Left lobe of liver (tissue), 2 donors: ENCODE measurements at regions not wholly inside any gene's neighbourhood (a gene's known extent, or its start where the extent isn't known, plus 50 kb on each side); places are given as distances from the start of the nearest gene placed in this dataset.
"Not testable (repeated sequence)": the region's sequence is repeated elsewhere in the genome, so short reads cannot be mapped to it uniquely, and the experiment has no call there.

Experiments
- ATAC-seq: fragments of 200-7000 bp; cut with Tn5 transposase; one replicate; pipeline ENCODE4 v1.9.1; 2020; ENCODE audit warnings: mild to moderate bottlenecking, moderate library complexity
- DNase-seq: peaks from one replicate; pipeline ENCODE4 v3.0.0-alpha.2; 2020; ENCODE audit warnings: low spot score
- donor health status: DM: no; HTN: no; CAD: no; lungs with moderate emphysema.
- donor health status: DM: no; HTN: yes; CAD: no.

DNA sequence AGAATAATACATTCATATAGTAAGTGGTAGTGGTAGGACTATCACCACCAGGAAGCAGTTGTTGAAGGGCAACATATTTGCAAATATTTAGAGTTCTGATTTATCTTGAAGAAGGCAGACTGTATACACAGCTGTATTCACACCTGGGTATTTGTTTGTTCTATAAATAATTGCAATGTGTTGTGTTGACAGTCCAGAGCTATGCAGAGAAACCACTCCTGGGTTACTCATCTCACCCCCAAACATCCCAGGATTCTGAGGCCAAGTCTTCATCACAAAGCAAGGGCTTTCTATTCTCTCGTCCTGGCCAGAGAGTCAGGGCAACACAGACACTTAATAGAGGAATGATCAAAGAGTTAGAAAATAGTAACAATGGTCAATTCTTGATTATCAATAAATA, 102.1 kb upstream of the FAT3 start:
- ATAC-seq, result no peak

DNA sequence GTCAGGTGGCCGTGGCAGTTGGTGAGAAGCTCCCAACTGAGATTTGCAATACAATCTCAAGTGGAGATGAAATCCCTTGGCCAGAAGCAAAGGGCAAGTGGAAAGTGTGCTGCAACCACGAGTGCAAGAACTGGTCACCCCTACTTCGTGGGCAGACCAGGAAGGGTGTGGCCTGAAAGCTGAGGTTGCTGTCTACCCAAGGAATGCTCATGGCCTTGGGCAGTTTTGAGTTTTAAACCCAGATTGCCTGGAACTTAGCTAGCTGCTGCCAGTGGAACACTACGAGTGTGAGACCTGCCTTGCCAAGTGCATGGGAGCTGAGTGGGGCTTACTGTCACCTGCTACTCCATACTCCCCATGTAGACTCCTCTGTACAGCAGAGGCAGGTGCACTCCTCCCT, 113.3 kb upstream of the FAT3 start:
- ATAC-seq (no peak), DNase-seq (no peak)

More for the DNA sequence above, 102.1 kb upstream of the FAT3 start:
- no peak for DNase-seq

- no peak for ATAC-seq
Observed at GRCh38 chr11:92109466-92109865, 115.2 kb upstream of the FAT3 start.

GRCh38 chr11:92107331-92107730, 117.3 kb upstream of the FAT3 start:
- ATAC-seq, result no peak

More at GRCh38 chr11:92109466-92109865, 115.2 kb upstream of the FAT3 start:
- DNase-seq, result no peak

GRCh38 chr11:92104349-92104748, 120.3 kb upstream of the FAT3 start:
- DNase-seq, result no peak
- ATAC-seq, result no peak

More at GRCh38 chr11:92107331-92107730, 117.3 kb upstream of the FAT3 start:
- no peak for DNase-seq

DNA sequence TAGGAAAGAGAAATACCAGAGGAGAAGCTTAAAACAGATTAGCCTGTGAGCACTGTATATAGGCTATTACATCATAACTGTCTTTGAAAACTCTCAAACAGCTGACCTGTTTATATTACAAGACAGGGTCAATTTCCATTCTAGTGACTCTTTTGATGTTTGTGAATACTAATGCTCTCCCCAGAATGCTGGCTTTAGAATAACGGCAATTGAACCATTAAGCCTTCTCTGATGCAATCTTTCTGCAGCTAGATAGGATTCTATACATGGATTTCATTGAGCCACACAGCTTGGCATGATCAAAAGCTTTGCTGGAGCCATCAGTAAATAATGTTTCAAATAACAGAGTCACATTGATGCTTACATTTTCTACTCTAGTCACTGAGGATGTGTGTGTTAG, 122.7 kb upstream of the FAT3 start:
- no peak for ATAC-seq
- DNase-seq, result no peak

- no peak for ATAC-seq
Observed at GRCh38 chr11:92099183-92099582, 125.4 kb upstream of the FAT3 start.

GRCh38 chr11:92098172-92098571, 126.4 kb upstream of the FAT3 start:
- ATAC-seq (no peak), DNase-seq (no peak)

More at GRCh38 chr11:92099183-92099582, 125.4 kb upstream of the FAT3 start:
- DNase-seq, result no peak

DNA sequence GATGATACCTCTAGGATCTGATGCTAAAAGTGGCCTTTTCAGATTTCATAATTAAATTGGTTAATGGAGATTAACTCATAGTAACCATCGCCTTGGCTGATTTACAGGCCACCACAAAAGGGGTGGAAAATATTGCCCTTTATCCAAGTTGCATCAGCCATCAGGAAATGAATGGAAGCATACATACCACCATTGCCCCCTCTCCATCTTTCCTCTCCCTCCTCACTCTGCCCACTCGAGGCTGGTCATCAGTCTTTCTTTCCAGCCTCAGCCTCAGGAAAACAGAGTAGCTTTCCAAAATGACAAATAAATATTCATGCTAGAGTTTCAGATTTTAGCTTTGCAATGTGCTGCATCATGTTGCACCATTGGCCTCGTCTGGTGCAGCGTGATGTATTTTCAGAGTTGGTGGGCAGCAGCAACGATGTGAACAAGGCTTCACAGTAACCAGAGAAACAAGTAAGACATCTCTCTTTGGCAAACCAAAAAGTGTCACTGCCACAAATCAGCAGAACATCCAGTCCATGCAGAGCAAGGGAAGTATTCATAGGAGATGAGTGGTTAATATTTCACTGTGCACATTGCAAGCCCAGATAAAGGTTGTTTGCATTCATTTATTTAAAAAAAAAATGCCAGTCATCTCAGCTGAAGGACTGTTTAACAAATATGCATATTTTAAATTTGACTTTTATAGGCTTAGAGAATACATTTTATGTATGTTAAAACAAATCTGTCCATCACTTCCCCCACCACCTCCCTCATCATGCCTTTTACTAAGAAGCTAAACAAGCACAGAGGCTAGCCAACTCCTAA, 136.7 kb upstream of the FAT3 start:
- ATAC-seq, result no peak
- no peak for DNase-seq

DNA sequence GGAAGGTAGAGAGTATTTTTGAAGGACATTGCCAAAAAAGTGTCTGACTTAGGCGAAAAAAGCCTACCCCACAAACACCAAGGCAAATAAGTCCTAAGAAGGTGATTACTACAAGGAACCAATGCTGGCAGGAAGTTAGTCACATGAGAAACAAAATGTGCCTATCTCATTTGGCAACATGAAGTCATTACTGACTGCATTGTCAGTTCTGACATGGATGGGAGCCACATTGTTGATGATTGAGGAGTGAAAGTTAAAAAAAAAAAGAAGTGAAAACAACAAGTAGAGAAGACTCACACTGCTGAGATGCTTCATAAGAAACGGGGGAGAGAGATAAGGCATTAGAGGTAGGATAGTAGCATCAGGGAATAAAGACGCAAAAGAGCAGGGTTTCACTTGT, 141.5 kb upstream of the FAT3 start:
- DNase-seq (no peak), ATAC-seq (no peak)

DNA sequence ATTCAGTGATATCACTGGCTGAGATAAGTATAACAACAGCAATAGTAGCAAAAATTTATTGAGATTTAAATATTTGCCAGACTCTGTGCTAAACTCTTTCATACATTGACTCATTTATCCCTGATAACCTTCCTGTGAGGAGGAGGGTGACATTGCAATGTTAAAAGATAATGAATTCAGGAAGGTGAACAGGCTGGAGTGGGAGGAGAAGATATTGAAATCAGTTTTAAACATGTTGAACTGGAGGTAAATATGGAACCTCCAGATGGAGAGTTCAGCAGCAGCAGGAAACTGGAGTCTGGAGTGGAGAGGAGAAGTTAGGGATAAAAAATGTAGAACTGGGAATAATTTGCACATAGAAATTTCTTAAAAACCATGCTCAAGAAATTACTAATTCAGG, 142.0 kb upstream of the FAT3 start:
- ATAC-seq (no peak), DNase-seq (no peak)

DNA sequence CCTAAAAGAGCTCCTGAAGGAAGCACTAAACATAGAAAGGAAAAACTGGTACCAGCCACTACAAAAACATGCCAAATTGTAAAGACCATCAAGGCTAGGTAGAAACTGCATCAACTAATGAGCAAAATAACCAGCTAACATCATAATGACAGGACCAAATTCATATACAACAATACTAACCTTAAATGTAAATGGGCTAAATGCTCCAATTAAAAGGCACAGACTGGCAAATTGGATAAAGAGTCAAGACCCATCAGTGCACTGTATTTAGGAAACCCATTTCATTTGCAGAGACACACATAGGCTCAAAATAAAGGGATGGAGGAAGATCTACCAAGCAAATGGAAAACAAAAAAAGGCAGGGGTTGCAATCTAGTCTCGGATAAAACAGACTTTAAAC, 150.1 kb upstream of the FAT3 start:
- ATAC-seq, DNase-seq: not testable (repeated sequence)

- ATAC-seq (no peak), DNase-seq (no peak)
Observed at GRCh38 chr11:92071660-92072059, 153.0 kb upstream of the FAT3 start.

DNA sequence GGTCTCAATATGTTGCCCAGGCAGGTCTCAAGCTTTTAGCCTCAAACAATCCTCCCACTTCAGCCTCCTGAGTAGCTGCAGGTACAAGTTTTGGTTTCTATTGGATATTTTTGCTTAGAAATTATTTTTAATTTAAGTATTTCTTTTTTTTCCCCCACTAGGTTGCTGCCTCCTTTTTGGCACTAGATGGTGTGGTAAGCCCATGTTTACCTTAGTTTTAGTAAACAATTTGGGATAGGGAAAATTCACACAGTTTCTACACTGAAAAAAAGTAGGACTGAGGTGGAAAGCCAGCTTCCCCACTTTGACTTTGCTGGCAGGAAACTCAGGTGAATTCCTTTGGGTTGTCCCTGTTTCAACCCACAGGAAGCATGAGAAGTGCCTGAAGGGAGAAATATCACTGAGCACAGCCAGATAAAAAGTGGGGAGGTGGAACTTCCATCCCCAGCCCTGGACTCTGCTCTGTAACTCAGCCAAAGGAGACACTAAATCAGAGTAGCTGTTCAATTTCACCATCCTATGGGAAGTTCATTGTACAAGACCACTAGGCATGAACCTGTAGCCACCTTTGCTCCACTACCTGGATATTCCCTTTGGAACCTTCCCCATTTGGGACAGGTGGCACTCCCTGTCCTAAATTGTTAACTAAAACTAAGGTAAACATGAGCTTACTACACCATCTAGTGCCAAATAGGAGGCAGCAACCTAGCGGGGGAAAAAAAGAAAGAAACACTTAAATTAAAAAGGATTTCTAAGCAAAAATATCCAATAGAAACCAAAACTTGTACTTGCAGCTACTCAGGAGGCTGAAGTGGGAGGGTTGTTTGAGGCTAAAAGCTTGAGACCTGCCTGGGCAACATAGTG, 154.4 kb upstream of the FAT3 start:
- DNase-seq (no peak), ATAC-seq (peak; percentile 53)

GRCh38 chr11:92067016-92067415, 157.6 kb upstream of the FAT3 start:
- no peak for ATAC-seq
- no peak for DNase-seq

- ATAC-seq, result no peak
- no peak for DNase-seq
Observed at GRCh38 chr11:92061456-92062062, 163.1 kb upstream of the FAT3 start.

GRCh38 chr11:92057849-92058442, 166.7 kb upstream of the FAT3 start:
- ATAC-seq (no peak), DNase-seq (no peak)

- ATAC-seq, result no peak
- no peak for DNase-seq
Observed at GRCh38 chr11:92053216-92053615, 171.4 kb upstream of the FAT3 start.

DNA sequence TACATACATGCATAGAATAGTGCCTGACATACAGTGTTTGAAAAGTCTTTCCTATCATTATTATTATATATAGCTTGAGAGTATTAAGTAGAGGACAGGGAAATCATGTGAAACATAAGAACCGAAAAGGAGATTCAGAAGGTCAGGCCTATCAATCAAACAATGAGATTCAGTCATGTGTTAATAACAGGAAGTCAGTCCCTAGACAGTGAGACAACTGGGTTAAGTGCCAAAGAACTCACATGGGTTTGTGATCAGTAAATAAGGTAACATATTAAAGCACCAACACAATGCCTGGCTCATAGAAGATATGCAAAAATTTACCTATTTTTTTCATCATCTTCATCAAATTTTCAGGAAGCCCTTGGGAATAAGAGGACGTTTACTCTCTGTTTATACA, 174.3 kb upstream of the FAT3 start:
- no peak for DNase-seq
- no peak for ATAC-seq

GRCh38 chr11:92048415-92048814, 176.2 kb upstream of the FAT3 start:
- DNase-seq, result no peak
- no peak for ATAC-seq

GRCh38 chr11:92046103-92046502, 178.5 kb upstream of the FAT3 start:
- no peak for ATAC-seq

More at GRCh38 chr11:92046103-92046502, 178.5 kb upstream of the FAT3 start:
- DNase-seq, result no peak
